ENCODE measurements at regions not wholly inside any gene's neighbourhood (a gene's known extent, or its start where the extent isn't known, plus 50 kb on each side); places are given as distances from the start of the nearest gene placed in this dataset.

DNA sequence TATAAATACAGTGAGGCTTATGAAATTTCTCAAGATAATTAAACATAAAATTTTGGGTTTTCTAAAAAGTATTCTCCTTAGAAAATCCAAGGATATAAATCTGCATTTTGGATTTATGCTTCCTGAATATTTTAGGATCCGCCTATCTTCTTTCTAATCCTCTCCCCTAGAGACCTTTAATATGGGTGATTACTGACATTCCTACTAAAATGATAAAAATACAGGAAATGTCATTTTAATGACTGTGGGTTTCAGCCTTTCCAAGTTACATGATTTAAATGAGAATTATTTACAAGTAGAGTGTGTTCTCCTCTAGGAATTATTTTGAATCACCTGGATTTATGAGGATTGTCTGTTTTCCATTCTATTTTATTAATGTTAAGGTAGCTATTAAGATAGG is 150.4 kb downstream of the C7orf25 start:
- no peaks in the 10 kb centered on the region for H3K36me3 ChIP-seq (ENCODE audit: control insufficient read depth in 2 of 2, extremely low read depth in 1 of 2, insufficient read depth in 2 of 2, low read length in 2 of 2)
- dilution Hi-C loops (cut with MboI; ENCODE audit: extremely low pct_ligation_motif_present, low sequenced_read_pairs), result no loop called here
- no peaks in the 10 kb centered on the region for H3K4me1 ChIP-seq (ENCODE audit: control insufficient read depth, extremely low read depth, insufficient read depth, low read length)

DNA sequence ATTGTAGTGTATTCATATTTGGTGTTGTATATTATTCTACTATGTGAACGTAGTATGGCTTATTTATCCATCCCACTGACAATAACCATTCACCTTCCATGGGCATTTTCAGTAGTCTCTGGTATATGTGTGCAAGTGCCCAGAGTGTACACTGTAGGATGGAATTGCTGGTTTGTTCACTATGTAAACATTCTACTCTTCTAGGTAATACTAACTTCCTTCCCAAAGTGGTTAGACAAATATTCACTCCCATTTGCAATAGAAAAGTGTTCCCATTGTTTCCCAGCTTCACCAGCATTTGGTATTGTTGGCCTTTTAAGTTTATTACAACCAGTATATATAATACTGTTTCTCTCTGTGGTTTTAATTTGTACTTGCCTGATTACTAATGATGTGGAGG is 153.7 kb downstream of the C7orf25 start:
- intact Hi-C loops (cut with micrococcal nuclease), result no loop called here
- ChIA-PET CTCF (interaction anchor here (1.2 to 1.4 kb wide), 2 partner anchors 11 to 12 kb away, joined by 3 to 4 read pairs; no protein-coding TSS in a partner anchor), POLR2A (no interaction called here)
- TF ChIP-seq POLR2A (IDR thresholded peaks at IDR 0.05; ENCODE audit: low read depth, low read length), result no peak
- TF ChIP-seq MAX (IDR thresholded peaks at IDR 0.05; ENCODE audit: insufficient read depth, insufficient read length), result no peak
- TF ChIP-seq MYC (IDR thresholded peaks at IDR 0.05; ENCODE audit: low read depth, low read length), result no peak
- TF ChIP-seq EZH2 (IDR thresholded peaks at IDR 0.05; ENCODE audit: borderline replicate concordance, low read depth, low read length, severe bottlenecking), result no peak
- no peak for TF ChIP-seq POLR2AphosphoS5 (IDR thresholded peaks at IDR 0.05; ENCODE audit: insufficient read depth, low read depth, low read length)
- no peak for TF ChIP-seq GATA2 (IDR thresholded peaks at IDR 0.05; ENCODE audit: insufficient read depth, insufficient read length, low read depth, low read length)
- no peak for TF ChIP-seq FOS (IDR thresholded peaks at IDR 0.05; ENCODE audit: borderline replicate concordance, insufficient read depth, low read length)
- TF ChIP-seq CTCF (IDR thresholded peaks at IDR 0.05; ENCODE audit: extremely low read depth in 1 of 2, insufficient read depth in 1 of 2, low read depth in 1 of 2, low read length in 2 of 2), result no peak
- no peak for TF ChIP-seq JUN (IDR thresholded peaks at IDR 0.05; ENCODE audit: borderline replicate concordance, insufficient read depth, insufficient read length, low read depth)
- Histone ChIP-seq H3K9me3 (replicated peaks; ENCODE audit: control insufficient read depth, insufficient read depth, low read length) (no peaks in the 10 kb centered on the region), H3K79me2 (ENCODE audit: control insufficient read depth, insufficient read depth, low read length) (no peaks in the 10 kb centered on the region), H3K27ac (ENCODE audit: insufficient read depth, low read depth, low read length) (no peak overlapping the region), H3K27me3 (ENCODE audit: control insufficient read depth in 2 of 2, insufficient read depth in 2 of 2, low read length in 2 of 2) (no peaks in the 10 kb centered on the region), H3K4me1 (ENCODE audit: control insufficient read depth, extremely low read depth, insufficient read depth, low read length) (no peaks in the 10 kb centered on the region), H3K4me3 (replicated peaks in 1 of 3; ENCODE audit: insufficient read depth in 1 of 3, low read depth in 1 of 3, low read length in 3 of 3) (no peak overlapping the region), H4K20me1 (replicated peaks; ENCODE audit: control insufficient read depth, extremely low read depth, insufficient read depth, low read length) (no peaks in the 10 kb centered on the region), H3K36me3 (ENCODE audit: control insufficient read depth in 2 of 2, extremely low read depth in 1 of 2, insufficient read depth in 2 of 2, low read length in 2 of 2) (no peaks in the 10 kb centered on the region), H3K4me2 (ENCODE audit: insufficient read depth, low read length) (no peak overlapping the region), H3K9ac (replicated peaks; ENCODE audit: extremely low read depth, insufficient read depth, low read length) (no peak overlapping the region), H3K9me1 (replicated peaks; ENCODE audit: control insufficient read depth, extremely low read depth, insufficient read depth, low read length) (no peaks in the 10 kb centered on the region), H2AFZ (ENCODE audit: low read depth, low read length) (no peak overlapping the region)
- dilution Hi-C loops (cut with MboI; ENCODE audit: extremely low pct_ligation_motif_present, low sequenced_read_pairs), result no loop called here
- FAIRE-seq (no peak), DNase-seq (ENCODE audit: low read depth, low spot score) (no peak)
- no TSS peak for BruUV-seq (replicated peaks)

More for the DNA sequence above, 150.4 kb downstream of the C7orf25 start:
- Histone ChIP-seq H3K9me3 (replicated peaks; ENCODE audit: control insufficient read depth, insufficient read depth, low read length) (no peaks in the 10 kb centered on the region), H3K4me3 (replicated peaks in 1 of 3; ENCODE audit: insufficient read depth in 1 of 3, low read depth in 1 of 3, low read length in 3 of 3) (no peak overlapping the region), H3K79me2 (ENCODE audit: control insufficient read depth, insufficient read depth, low read length) (no peaks in the 10 kb centered on the region), H3K9ac (replicated peaks; ENCODE audit: extremely low read depth, insufficient read depth, low read length) (no peak overlapping the region), H3K9me1 (replicated peaks; ENCODE audit: control insufficient read depth, extremely low read depth, insufficient read depth, low read length) (no peaks in the 10 kb centered on the region), H3K4me2 (ENCODE audit: insufficient read depth, low read length) (no peak overlapping the region), H3K27ac (ENCODE audit: insufficient read depth, low read depth, low read length) (no peak overlapping the region), H2AFZ (ENCODE audit: low read depth, low read length) (no peak overlapping the region), H4K20me1 (replicated peaks; ENCODE audit: control insufficient read depth, extremely low read depth, insufficient read depth, low read length) (no peaks in the 10 kb centered on the region), H3K27me3 (ENCODE audit: control insufficient read depth in 2 of 2, insufficient read depth in 2 of 2, low read length in 2 of 2) (no peaks in the 10 kb centered on the region)
- ChIA-PET CTCF (no interaction called here), POLR2A (no interaction called here)
- FAIRE-seq, result no peak
- DNase-seq (ENCODE audit: low read depth, low spot score), result no peak
- BruUV-seq (replicated peaks), result no TSS peak
- no peak for TF ChIP-seq MAX (IDR thresholded peaks at IDR 0.05; ENCODE audit: insufficient read depth, insufficient read length)
- no peak for TF ChIP-seq POLR2A (IDR thresholded peaks at IDR 0.05; ENCODE audit: low read depth, low read length)
- no peak for TF ChIP-seq MYC (IDR thresholded peaks at IDR 0.05; ENCODE audit: low read depth, low read length)
- intact Hi-C loops (cut with micrococcal nuclease), result no loop called here
